HCT116 (cell line): ENCODE measurements at regions not wholly inside any gene's neighbourhood (a gene's known extent, or its start where the extent isn't known, plus 50 kb on each side); places are given as distances from the start of the nearest gene placed in this dataset.

Experiments used
- ATAC-seq: fragments of 200-7000 bp; cut with Tn5 transposase; 2 replicates; pipeline ENCODE4 v1.9.1; 2020; ENCODE audit warnings: mild to moderate bottlenecking, moderate library complexity
- BruUV-seq: library from RNA; stranded (reverse); fragments of 400-500 nt; replicated peaks from 2 replicates; lab custom pipeline; 2021; lab: Mats Ljungman, UMichigan
- CTCF ChIA-PET: fragments of 300-600 bp; sonication (Branson Sonifier 250); formaldehyde crosslinking; loops from one replicate; lab custom pipeline; 2021; ENCODE audit warnings: antibody characterized with exemption; lab: Charles Lee
- POLR2A ChIA-PET: fragments of 300-600, 350-600 bp; sonication (Branson Sonifier 250); formaldehyde crosslinking; loops from one replicate; lab custom pipeline; 2021; ENCODE audit warnings: antibody characterized with exemption; lab: Charles Lee
- RAD21 ChIA-PET, 2 experiments: fragments of 300-600 bp; sonication (Branson Sonifier 250); formaldehyde crosslinking; loops; one replicate each; lab custom pipeline; 2023; ENCODE audit warnings: low total read pairs in 2 of 2; ENCODE audit not compliant: uncharacterized antibody in 2 of 2, unreplicated experiment in 2 of 2, low non-redundant PET in 1 of 2; lab: Charles Lee
- DNase-seq: peaks from one replicate; pipeline ENCODE4 v3.0.0-alpha.2; 2010; ENCODE audit warnings: low read depth, low spot score
- H2AFZ ChIP-seq: fragments of 200-600 bp; shearing (Covaris generic), sonication (generic); 2 replicates; pipeline ENCODE4 v1.6.1; 2017; ENCODE audit warnings: low read depth, mixed run types, mixed read lengths, antibody characterized with exemption, low read length; ENCODE audit not compliant: poor library complexity, severe bottlenecking
- H3K27ac ChIP-seq: 2 replicates; pipeline ENCODE4 v1.5.1; 2012; ENCODE audit warnings: low read depth, low read length
- H3K27me3 ChIP-seq: fragments of 200-600 bp; sonication (generic); 2 replicates; pipeline ENCODE4 v1.6.1; 2016; ENCODE audit warnings: mixed run types, low read length, mixed read lengths; ENCODE audit not compliant: insufficient read depth
- H3K36me3 ChIP-seq, 2 experiments: fragments of 200-500 bp in 1 of 2; fragments of 200-600 bp in 1 of 2; sonication (Bioruptor generic) in 1 of 2; sonication (generic) in 1 of 2; 2 replicates each; pipeline versions ENCODE4 v1.5.1 to v1.6.1; 2014 to 2016; ENCODE audit warnings: low read length in 2 of 2, inconsistent platforms in 1 of 2, mixed read lengths in 1 of 2, mixed run types in 1 of 2; ENCODE audit not compliant: insufficient read depth in 2 of 2, control insufficient read depth in 1 of 2
- H3K4me1 ChIP-seq, 2 experiments: fragments of 200-600 bp in 1 of 2; sonication (generic) in 1 of 2; 2 replicates each; pipeline versions ENCODE4 v1.5.1 to v1.6.1; 2012 to 2017; ENCODE audit warnings: low read length in 2 of 2, inconsistent platforms in 1 of 2, mild to moderate bottlenecking in 1 of 2, mixed read lengths in 1 of 2, mixed run types in 1 of 2, moderate library complexity in 1 of 2; ENCODE audit not compliant: insufficient read depth in 2 of 2, control insufficient read depth in 1 of 2
- H3K4me2 ChIP-seq: fragments of 200-600 bp; sonication (generic); 2 replicates; pipeline ENCODE4 v1.6.1; 2017; ENCODE audit warnings: mixed run types, low read length, mixed read lengths
- H3K4me3 ChIP-seq, 2 experiments: fragments of 200-600 bp in 1 of 2; sonication (generic) in 1 of 2; replicated peaks in 1 of 2; 2 replicates each; pipeline ENCODE4 v1.5.1; 2011 to 2016; ENCODE audit warnings: low read length in 2 of 2, control low read depth in 1 of 2, low read depth in 1 of 2, mild to moderate bottlenecking in 1 of 2, mixed read lengths in 1 of 2, mixed run types in 1 of 2
- H3K79me2 ChIP-seq: fragments of 200-600 bp; sonication (generic); 2 replicates; pipeline ENCODE4 v1.6.1; 2017; ENCODE audit warnings: mild to moderate bottlenecking, mixed run types, low read length, moderate library complexity, mixed read lengths; ENCODE audit not compliant: insufficient read depth
- H3K9ac ChIP-seq: fragments of 200-600 bp; sonication (generic); 2 replicates; pipeline ENCODE4 v1.6.1; 2016; ENCODE audit warnings: low read length, mixed read lengths
- H3K9me2 ChIP-seq: fragments of 200-600 bp; sonication (generic), shearing (Covaris generic); 2 replicates; pipeline ENCODE4 v1.6.1; 2017; ENCODE audit warnings: mixed run types, mild to moderate bottlenecking, moderate library complexity; ENCODE audit not compliant: insufficient read depth
- H3K9me3 ChIP-seq, 2 experiments: fragments of 200-500 bp in 1 of 2; fragments of 200-600 bp in 1 of 2; sonication (Bioruptor generic) in 1 of 2; sonication (generic) in 1 of 2; 2 replicates each; pipeline ENCODE4 v1.6.1; 2014 to 2017; ENCODE audit warnings: low read length in 2 of 2, mixed read lengths in 2 of 2, inconsistent platforms in 1 of 2, low read depth in 1 of 2, mild to moderate bottlenecking in 1 of 2, mixed run types in 1 of 2, moderate library complexity in 1 of 2; ENCODE audit not compliant: control insufficient read depth in 1 of 2, insufficient read depth in 1 of 2
- H4K20me1 ChIP-seq: fragments of 200-600 bp; sonication (generic), shearing (Covaris generic); 2 replicates; pipeline ENCODE4 v1.6.1; 2017; ENCODE audit warnings: mixed run types, mild to moderate bottlenecking, moderate library complexity; ENCODE audit not compliant: insufficient read depth
- ELF1 ChIP-seq: IDR thresholded peaks from 2 replicates; pipeline ENCODE4 v1.6.1; 2012; ENCODE audit warnings: low read depth, borderline replicate concordance
- EZH2 ChIP-seq: fragments of 200-600 bp; sonication (generic); IDR thresholded peaks from 2 replicates; pipeline ENCODE4 v1.6.1; 2017; ENCODE audit warnings: antibody characterized with exemption, mixed run types
- EZH2phosphoT487 ChIP-seq: fragments of 200-600 bp; IDR thresholded peaks from 2 replicates; pipeline ENCODE4 v1.6.1; 2018; ENCODE audit warnings: antibody characterized with exemption, borderline replicate concordance
- FOSL1 ChIP-seq: IDR thresholded peaks from 2 replicates; pipeline ENCODE4 v1.6.1; 2012; ENCODE audit warnings: low read depth
- JUND ChIP-seq: IDR thresholded peaks from 2 replicates; pipeline ENCODE4 v1.6.1; 2012
- POLR2A ChIP-seq: IDR thresholded peaks from 2 replicates; pipeline ENCODE4 v1.7.0; 2011; ENCODE audit warnings: borderline replicate concordance; ENCODE audit not compliant: insufficient read depth, insufficient read length; ENCODE audit errors: extremely low read depth
- REST ChIP-seq: IDR thresholded peaks from 2 replicates; pipeline ENCODE4 v1.6.1; 2012; ENCODE audit warnings: low read depth
- SIN3A ChIP-seq: IDR thresholded peaks from 2 replicates; pipeline ENCODE4 v1.6.1; 2012; ENCODE audit warnings: low read depth
- SRF ChIP-seq: IDR thresholded peaks from 2 replicates; pipeline ENCODE4 v1.6.1; 2012; ENCODE audit warnings: low read depth
- TCF7L2 ChIP-seq: IDR thresholded peaks from 2 replicates; pipeline ENCODE4 v1.7.0; 2011; ENCODE audit warnings: borderline replicate concordance, inconsistent platforms; ENCODE audit not compliant: insufficient read depth, insufficient read length; ENCODE audit errors: extremely low read depth
- intact Hi-C: fragments of 100-400 bp; cut with micrococcal nuclease; formaldehyde crosslinking; loops from 2 replicates; pipeline ENCODE4 v1.10.0; 2022

GRCh38 chr17:77542011-77542410 is 401.2 kb downstream of the SEC14L1 start:
- H3K79me2 ChIP-seq: no peaks in the 10 kb centered on the region
- peaks cover 28% of the 10 kb centered on the region; the same call in 1 of the 2 replicates for H3K27me3 ChIP-seq
- no peak overlapping the region for H3K4me3 ChIP-seq
- no peak for ATAC-seq
- ChIA-PET CTCF (interaction anchor here (1.4 to 3.3 kb wide), 6 partner anchors 21 to 477 kb away, joined by 3 to 38 read pairs (median 6); no protein-coding TSS in a partner anchor), RAD21 (interaction anchor here in 1 of 2 experiments (1.4 kb wide), 1 partner anchor 472 kb away, joined by 7 read pairs; no protein-coding TSS in a partner anchor), POLR2A (no interaction called here)
- no peaks in the 10 kb centered on the region for H3K36me3 ChIP-seq
- peak overlapping the region; percentile 41; the same call in 1 of the 2 replicates for H3K4me2 ChIP-seq
- H3K9me3 ChIP-seq: no peaks in the 10 kb centered on the region
- intact Hi-C loops: loop anchor here (1.0 to 2.0 kb wide), 4 partner anchors 107 to 472 kb away; no protein-coding TSS in a partner anchor
- H3K9me2 ChIP-seq: no peaks in the 10 kb centered on the region
- H3K9ac ChIP-seq: no peak overlapping the region
- no peaks in the 10 kb centered on the region for H4K20me1 ChIP-seq
- no peak overlapping the region for H2AFZ ChIP-seq
- H3K27ac ChIP-seq: no peak overlapping the region
- no TSS peak for BruUV-seq
- no peak for DNase-seq
- peaks cover 0 to 8% of the 10 kb centered on the region in 2 experiments; a peak in 3 of 4 replicates for H3K4me1 ChIP-seq
- TF ChIP-seq TCF7L2 (no peak), EZH2phosphoT487 (no peak), SIN3A (no peak), SRF (no peak), EZH2 (no peak), REST (no peak), POLR2A (no peak), JUND (no peak), FOSL1 (no peak), ELF1 (no peak)
- TF ChIP-seq, all 23 proteins: peak for 0
